GM12878 (cell line): ENCODE measurements at regions not wholly inside any gene's neighbourhood (a gene's known extent, or its start where the extent isn't known, plus 50 kb on each side); places are given as distances from the start of the nearest gene placed in this dataset.

Source experiments
- CBX5 ChIP-seq: sonication (generic); IDR thresholded peaks from 2 replicates; pipeline ENCODE4 v1.6.1; 2016; ENCODE audit warnings: low read depth, moderate library complexity, mild to moderate bottlenecking, inconsistent platforms
- FOS ChIP-seq: IDR thresholded peaks from 3 replicates; pipeline ENCODE4 v1.6.1; 2011; ENCODE audit warnings: borderline replicate concordance; ENCODE audit not compliant: insufficient read length; ENCODE audit errors: extremely low read depth
- SMC3 ChIP-seq: IDR thresholded peaks from 2 replicates; pipeline ENCODE4 v1.6.1; 2011; ENCODE audit warnings: low read length, improper control_type of control experiment, borderline replicate concordance
- TF ChIP-seq, protein P1 (sequence below): IDR thresholded peaks from 2 replicates; pipeline ENCODE4 v1.6.1; 2012; ENCODE audit warnings: low read depth, low read length, improper control_type of control experiment

DNA sequence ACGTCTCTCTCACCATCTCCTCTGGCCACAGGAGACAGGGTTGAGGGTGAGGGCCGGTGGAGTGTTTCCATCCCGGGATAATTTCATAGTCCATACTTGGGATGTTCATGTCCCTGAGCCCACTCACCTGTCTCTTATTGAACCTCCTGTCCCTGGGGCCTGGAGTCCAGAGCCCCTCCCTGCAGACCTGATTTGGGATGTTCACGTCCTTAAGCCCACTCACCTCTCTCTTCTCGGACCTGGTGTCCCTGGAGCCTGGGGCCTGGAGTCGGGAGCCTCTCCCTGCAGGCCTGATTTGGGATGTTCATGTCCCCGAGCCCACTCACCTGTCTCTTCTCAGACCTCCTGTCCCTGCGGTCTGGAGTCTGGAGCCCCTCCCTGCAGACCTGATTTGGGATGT is 868.2 kb downstream of the BRD1 start:
- TF ChIP-seq, protein P1, sequence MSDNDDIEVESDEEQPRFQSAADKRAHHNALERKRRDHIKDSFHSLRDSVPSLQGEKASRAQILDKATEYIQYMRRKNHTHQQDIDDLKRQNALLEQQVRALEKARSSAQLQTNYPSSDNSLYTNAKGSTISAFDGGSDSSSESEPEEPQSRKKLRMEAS, result no peak
- TF ChIP-seq FOS (no peak), SMC3 (no peak), CBX5 (no peak)
